ENCODE measurements at regions not wholly inside any gene's neighbourhood (a gene's known extent, or its start where the extent isn't known, plus 50 kb on each side); places are given as distances from the start of the nearest gene placed in this dataset.

DNA sequence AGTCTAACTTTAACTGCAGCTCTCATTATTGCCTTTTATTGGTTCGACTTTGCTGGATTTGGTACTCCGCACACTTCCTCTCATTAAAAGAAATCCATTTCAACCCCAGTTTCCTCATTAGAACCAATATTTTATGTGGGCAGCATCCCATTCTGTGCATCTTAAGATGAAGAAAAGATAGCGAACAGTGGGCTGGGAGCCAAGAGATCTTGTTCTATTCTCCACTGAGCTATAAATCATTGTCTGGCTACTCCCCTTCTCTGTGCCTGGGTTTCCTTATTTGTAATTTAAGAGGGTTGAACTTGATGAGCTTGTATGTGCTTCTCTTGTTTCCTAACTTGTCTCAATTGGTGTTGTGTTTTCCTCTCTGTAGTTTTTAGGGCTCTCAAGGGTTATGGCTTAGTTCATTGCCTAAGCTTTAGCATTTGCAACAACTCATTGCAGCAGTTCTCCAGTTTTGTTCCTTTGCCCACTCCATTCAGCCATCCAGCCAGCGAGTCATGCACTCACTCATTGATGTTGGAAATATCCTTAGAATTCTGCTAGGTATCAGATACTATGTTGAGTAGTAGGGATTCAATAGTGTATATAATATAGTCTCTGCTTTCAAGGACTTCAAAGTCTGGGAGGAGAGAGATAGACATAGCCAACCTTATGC is 273.3 kb upstream of the TNC start:
- DNase-seq (ENCODE audit: low read depth): no peak
- TF ChIP-seq, protein P1, sequence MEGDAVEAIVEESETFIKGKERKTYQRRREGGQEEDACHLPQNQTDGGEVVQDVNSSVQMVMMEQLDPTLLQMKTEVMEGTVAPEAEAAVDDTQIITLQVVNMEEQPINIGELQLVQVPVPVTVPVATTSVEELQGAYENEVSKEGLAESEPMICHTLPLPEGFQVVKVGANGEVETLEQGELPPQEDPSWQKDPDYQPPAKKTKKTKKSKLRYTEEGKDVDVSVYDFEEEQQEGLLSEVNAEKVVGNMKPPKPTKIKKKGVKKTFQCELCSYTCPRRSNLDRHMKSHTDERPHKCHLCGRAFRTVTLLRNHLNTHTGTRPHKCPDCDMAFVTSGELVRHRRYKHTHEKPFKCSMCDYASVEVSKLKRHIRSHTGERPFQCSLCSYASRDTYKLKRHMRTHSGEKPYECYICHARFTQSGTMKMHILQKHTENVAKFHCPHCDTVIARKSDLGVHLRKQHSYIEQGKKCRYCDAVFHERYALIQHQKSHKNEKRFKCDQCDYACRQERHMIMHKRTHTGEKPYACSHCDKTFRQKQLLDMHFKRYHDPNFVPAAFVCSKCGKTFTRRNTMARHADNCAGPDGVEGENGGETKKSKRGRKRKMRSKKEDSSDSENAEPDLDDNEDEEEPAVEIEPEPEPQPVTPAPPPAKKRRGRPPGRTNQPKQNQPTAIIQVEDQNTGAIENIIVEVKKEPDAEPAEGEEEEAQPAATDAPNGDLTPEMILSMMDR (conservative IDR thresholded peaks at IDR 0.05; ENCODE audit: low read depth, low read length): no peak
- no peak overlapping the region for H3K4me3 ChIP-seq (ENCODE audit: low read depth, low read length)

DNA sequence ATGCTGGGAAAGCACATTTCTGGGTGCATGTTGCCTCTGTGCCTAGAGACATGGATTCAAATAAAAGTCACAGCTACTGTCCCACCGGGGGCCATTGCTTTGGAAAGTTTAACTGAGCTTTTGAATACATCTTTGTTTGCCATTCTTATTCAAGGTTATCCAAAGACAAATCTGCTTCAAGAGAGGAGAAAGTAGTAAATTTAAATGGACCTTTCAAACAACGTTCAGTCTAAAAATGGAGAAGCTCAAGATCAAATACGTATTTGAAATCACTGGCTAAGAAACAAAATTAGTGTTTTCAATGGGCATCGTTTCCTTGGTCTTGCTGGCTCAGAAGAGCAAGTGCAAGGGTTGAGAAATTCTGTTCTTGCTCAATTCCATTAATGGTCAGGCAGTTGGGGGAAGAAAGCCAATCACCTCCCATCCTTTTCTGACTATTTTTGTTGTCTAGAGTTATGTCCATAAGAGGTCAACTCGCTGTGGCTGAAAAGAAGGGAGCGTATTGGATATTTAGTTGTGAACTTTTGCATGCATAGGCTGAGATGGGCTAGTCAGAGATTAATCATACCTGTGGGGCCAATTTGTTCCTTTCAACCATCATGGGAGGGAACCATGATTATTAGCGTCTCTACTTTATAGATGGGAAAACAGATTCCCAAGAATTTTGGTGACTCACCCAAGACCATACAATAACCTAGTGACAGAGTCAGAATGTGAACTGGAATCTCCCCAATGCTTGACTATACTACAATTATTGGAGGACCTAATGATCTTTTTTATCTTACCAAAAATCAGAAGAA is 276.2 kb upstream of the TNC start:
- H3K4me3 ChIP-seq (ENCODE audit: low read depth, low read length): no peak overlapping the region
- no peak for DNase-seq (ENCODE audit: low read depth)
- TF ChIP-seq, protein P1 (conservative IDR thresholded peaks at IDR 0.05; ENCODE audit: low read depth, low read length): no peak

DNA sequence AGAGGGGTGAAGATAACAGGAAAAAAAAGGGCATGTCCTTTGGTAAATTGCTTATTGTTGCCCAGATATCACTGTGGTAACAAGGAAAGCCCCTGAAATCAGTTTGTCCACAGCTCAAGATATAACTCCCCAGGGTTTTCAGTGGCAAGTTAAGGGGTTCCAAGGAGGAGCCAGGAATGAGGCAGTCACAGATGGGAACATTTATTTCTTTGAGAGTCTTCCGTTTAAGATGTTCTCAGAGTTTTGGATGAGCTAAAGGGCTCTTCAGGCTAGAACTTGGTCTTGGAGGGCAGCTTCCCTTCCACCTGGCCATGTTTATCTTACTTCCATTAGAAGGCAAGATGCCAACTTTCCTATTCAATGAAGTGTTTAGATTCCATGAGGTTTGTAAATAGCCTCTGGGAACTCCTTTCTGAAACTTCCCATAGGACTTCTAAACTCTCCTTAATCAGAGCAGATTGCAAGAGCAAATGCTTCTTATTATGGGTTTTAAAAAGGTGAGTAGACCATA is 277.6 kb upstream of the TNC start:
- peak; percentile 38 for DNase-seq (ENCODE audit: low read depth)
- H3K4me3 ChIP-seq (ENCODE audit: low read depth, low read length): no peak overlapping the region
- TF ChIP-seq, protein P1 (conservative IDR thresholded peaks at IDR 0.05; ENCODE audit: low read depth, low read length): no peak

DNA sequence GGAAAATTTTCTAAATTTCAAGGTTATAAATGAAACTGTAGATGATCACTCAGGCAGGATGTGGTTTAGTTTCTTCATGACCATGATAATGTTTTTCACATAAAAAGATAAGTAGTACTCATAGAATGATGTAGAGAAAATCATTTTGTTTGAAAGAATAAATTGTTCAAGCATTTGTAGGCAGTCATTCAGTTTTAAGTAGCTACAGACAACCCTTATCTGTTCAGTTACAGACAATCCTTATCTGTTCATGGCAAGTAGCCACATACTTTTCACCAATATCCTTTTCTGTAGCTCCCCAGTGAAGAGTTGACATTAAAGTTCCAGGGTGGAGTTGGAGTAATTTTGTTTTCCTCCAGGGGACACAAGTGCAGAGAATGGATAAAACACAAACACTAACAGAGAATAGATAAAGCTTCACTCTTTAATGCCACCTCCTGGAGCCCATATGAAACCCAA is 278.1 kb upstream of the TNC start:
- no peak overlapping the region for H3K4me3 ChIP-seq (ENCODE audit: low read depth, low read length)
- peak; percentile 26 for DNase-seq (ENCODE audit: low read depth)
- TF ChIP-seq, protein P1 (conservative IDR thresholded peaks at IDR 0.05; ENCODE audit: low read depth, low read length): no peak

DNA sequence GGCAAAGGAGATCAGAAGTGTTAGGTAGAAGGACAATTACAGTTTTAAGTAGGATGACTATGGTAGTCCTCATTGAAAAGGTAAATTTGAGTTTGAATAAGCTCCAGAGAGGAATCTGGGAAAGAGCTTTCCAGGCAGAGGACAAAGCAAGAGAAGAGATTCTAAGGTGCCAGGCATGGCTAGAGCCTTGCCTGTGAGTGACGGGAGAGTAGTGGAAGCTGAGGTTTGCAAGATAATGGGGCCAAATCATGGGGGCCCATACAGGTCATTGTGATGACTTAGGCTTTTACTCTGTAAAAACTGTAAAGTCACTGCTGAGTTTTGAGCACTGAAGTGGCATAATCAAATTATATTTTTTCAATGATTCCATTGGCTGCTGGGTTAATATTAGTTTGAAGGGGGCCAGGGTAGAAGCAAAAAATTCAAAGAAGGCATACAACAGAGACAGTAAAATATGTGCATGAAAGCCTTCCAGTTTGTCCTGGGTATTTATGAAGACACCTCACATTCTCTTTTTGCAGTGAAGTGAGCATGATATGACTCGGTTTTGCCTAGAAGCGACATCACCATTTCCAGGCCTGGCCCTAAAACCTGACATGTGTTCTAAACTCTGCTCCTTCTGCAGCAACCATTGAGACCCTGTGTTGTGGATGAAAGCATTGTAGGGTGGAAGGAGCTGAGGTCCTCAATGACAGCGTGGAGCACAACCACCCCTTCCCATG is 279.8 kb upstream of the TNC start:
- DNase-seq (ENCODE audit: low read depth): no peak
- H3K4me3 ChIP-seq (ENCODE audit: low read depth, low read length): no peak overlapping the region
- TF ChIP-seq, protein P1 (conservative IDR thresholded peaks at IDR 0.05; ENCODE audit: low read depth, low read length): no peak

DNA sequence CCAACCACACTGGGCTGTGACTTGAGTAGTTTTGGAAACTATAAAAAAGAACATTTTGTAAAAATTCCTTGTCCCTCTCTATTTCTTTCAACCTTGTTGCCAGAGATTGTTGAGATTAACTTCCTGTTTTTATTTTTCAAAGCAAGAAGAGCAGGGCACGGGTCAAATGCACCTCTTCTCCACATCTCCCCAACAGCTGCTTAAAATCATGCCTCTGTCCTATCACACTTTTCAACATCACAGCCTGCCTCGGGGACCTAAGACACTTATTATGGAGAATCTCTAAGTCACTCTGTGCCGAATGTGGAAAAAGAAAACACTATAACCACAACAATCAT is 280.3 kb upstream of the TNC start:
- DNase-seq (ENCODE audit: low read depth): no peak
- TF ChIP-seq, protein P1 (conservative IDR thresholded peaks at IDR 0.05; ENCODE audit: low read depth, low read length): no peak
- no peak overlapping the region for H3K4me3 ChIP-seq (ENCODE audit: low read depth, low read length)

Data from choroid plexus epithelial cell (primary cell).